ENCODE measurements at regions not wholly inside any gene's neighbourhood (a gene's known extent, or its start where the extent isn't known, plus 50 kb on each side); places are given as distances from the start of the nearest gene placed in this dataset.

DNA sequence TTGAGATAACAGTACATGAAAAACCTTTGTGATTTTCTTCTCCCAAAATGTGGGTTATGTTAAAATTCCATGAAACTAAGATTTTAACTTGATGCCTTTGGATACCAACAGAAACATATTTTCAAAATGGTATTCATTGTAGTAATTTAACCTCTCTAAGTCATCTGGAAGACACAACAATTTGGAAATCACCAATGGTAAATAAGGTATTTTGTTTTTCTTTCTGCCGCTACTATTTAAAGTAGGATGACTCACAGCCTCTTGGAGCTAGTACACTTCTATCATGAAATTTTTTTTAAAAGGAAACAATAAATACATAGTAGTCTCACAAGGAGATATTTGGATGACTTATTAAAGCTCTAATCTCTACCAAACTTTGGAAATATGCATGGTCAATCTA, 291.6 kb upstream of the VEPH1 start:
- DNase-seq: no peak

DNA sequence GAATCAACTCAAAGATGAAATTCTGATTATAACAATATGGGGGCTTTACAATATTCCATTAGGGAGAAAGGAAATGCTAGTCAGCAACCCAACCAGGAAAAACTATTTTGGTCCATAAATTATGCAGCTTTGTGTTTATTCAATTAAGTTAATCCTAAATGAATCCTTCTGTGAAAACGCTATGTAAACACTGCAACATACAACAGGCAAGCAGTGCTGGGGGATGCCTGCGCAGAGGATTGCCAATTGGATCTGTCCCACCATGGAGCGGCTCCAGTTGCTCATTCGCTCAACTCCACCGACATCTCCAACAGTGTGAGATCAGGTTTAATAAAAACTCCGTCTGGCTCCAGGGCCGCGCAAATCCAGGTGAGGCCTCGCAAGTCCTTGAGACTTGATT, 290.5 kb upstream of the VEPH1 start:
- DNase-seq: no peak

DNA sequence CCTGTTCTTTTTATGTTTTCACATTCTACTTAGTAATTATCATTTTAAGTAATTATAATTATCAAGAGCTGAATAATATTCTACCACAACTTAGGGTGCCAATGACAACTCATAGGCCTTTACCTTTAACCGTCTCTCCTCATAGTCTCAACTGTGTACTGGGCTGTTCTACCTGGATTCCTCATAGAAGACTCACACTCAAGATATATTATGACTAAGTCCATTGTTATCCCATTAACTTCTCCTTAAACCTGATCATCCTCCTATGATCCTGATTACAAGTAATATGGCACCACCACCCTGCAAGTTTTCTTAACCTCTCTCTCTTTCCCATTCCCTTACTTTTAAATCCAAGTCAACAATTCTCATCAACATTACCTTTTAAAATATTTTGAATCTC, 285.9 kb upstream of the VEPH1 start:
- DNase-seq: no peak

DNA sequence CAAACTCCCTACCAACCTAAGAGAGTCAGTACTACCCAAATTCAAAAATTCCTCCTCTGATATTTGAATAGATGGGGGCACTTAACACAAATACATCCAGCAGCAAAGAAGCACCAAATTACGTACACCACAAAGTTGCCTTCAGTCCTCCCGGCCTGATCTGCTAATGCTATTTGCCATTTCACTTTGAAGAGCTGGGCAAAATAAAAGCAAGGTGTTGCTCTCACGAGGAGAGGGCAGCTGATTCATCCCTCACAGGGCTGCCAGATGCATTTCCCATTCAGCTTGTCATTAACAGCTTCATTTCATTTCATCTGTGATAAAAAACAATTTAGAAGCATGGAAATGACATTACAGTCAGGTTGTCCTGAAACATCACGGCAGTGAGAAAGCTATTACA, 283.4 kb upstream of the VEPH1 start:
- DNase-seq: no peak

DNA sequence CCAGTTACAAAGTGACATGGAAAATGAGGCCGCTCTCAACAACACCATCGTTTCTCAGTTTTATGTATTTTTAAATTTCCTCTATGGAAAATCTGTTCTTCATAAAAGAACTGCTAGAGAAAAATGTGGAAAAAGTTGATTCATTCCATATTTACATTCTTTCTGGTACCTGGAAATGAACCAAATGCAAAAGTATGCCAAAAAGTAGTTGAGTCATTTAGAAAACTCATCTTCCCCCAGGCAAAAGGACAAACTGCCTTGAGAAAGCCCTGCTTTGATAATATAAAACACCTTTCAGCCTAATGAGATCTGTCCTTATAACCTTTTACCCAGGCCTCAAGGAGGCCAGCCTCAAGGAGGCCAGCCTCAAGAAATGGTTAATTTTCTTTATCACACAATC, 283.0 kb upstream of the VEPH1 start:
- no peak for DNase-seq

DNA sequence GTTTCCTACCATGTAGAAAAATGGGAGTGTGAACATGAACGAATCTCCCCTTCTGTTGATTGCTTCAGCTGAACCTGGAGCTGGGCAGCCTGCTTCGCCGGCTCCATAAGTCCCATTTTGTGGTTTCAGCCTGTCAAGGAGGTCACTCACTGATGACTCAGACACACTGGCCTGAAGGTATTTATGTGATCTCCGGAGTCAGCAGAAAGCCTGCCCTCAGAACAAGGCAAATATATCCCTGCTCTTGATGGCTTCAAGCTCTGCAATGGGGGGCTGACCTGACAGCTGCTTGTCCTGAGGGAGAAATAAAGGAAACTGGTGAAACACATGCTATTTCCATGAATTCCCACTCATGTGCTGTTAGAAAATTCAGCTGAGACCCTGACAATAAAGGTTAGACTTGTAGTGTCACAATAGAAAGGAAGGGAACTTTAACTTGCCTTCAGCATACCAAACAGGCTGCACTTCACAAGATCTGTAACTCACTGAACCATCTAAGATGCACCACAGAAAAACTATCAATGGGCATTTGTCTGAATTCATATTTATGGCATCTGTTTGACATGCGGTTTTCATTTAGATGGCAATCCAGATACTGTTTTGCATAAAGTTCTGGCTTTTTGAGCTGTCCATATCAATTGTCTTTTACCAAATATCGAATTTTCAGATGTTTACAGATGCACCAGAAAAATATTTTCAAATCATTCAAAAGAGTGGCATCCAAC, 282.0 kb upstream of the VEPH1 start:
- no peak for DNase-seq

DNA sequence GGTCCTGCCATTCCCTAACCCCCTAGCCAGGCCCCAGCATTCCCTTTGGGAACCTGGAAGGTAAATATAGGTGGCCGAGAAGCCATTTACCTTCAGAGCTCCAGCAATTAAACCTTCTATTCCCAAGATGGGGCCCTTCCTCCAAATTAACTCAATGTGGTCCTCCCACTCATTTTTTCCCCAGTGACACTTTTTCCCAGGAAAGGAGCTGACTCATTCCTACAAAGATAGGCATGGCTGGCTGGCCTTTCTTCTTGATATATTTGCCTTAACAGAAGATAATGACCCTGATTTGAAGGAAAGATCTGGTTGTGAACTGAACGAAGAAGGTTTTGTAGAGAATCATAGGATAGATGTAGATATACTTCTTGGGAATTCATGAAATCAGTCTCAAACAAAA, 279.0 kb upstream of the VEPH1 start:
- no peak for DNase-seq

DNA sequence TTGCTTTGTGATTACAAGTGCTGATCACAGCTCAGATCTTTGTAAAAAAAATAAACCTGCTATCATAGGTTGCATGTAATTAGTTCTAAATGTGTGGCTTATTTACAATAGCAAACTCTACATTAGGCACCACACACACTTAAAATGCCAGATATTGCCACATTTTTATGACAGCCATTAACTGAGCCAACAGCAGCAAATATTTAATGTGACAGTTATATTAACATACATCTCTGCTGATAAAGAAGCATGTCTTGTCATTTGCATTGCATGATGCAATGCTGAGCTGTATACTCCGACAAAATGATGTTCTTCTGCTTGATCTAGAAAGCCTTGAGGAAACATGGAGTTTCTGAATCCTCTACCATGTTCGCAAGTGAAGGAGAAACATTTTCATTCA, 273.6 kb upstream of the VEPH1 start:
- no peak for DNase-seq

DNA sequence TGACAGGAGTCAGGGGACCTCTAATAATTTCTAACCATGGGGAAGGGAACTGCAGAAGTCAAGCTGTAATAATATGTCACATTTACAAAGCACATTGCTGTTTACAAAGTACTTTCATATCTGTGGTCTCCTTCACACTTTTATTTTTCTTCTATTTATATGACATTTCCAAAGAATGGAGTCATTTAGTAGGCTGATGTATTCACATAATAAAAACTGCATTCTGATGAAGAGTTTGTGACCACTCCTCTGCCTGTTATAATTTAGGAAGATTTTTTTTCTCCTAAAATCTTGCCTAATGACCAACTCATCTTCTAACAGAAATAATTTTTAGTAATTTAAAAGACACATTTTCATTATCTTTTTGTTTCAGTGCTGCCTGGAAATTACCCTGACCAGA, 272.2 kb upstream of the VEPH1 start:
- no peak for DNase-seq

DNA sequence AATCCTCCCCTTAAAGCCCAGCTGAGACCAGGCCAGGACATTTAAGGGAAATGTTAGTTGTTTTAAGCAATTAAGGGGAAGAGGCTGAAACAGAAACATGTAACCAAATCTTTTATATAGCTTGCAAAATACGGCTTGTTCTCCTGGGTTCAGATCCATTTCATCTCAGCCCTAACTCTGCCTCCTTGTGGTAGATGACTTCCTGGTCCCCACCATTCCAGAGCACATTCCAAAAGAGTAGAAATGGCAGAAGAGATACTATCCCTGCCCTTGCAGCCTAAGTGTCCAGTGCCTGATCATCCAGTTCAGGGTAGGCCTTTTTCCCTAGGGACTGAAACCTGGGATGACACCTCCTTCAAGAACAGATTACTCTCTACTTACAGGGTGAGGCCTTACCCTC, 266.2 kb upstream of the VEPH1 start:
- no peak for DNase-seq

DNA sequence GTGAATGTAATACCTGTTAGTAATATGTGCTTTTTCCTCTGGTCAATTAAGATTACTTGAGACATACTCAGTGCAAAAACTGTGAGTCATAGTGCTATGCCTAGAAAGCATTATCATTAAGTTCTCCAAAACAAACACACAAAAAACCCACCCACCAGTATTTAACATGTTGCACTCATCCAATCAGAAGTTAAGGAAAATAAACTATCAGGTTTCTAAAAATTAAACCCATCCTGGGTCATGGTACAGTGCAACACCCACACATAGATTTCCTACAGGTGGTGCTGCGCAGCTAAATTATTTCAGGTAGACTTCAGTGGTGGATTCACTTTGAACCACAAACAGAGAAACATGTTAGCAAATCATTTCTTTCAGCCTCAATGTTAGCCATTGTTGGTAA, 264.4 kb upstream of the VEPH1 start:
- no peak for DNase-seq

DNA sequence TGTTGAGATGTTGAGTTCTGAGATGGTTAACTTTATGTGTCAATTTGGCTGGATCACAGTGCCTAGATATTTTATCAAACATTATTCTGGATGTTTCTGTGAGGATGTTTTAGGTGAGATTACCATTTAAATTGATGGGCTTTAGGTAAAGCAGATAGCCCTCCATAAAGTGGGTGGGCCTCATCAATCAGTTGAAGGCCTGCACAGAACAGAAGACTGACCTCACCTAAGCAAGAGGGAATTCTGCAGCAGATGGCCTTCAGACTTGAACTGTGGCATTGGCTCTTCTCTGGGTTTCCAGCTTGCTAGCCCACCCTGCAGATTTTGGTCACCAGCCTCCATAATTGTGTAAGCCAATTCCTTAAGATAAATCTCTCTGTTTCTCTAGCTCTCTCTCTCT, 260.4 kb upstream of the VEPH1 start:
- DNase-seq: no peak

DNA sequence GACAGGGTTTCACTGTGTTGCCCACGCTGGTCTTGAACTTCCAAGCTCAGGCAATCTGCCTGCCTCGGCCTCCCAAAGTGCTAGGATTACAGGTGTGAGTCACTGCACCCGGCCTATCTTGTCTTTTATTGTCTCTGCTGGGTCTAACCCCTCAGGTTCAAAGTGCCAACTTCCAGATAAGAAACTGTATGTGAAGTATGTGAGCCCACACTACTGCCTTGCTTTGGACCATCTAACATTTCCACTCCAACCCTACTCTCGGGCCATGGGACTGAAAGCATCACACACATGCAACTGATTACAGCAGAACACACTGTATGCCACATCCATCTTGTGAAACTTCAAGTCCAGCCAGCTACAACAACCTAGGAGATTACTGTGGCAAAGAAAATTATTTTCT, 256.1 kb upstream of the VEPH1 start:
- DNase-seq: no peak

DNA sequence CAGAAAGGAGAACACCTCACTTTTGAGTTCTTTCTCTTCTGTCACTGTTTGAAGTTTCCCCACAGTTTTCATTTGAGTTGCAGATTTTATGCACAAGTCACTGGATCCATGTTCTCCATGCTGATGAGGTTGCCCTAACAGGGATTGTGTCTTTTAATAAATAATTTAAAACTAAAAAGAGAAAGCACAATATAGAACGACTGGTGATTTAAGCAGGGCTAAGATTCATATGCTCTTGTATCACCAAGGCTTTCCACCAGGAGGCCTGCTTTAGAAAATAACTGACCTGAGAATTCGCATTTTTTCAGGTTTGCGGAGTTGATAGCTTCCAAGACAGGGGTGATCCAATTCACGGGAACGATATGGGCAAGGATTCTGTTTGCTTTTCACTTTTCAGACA, 252.0 kb upstream of the VEPH1 start:
- no peak for DNase-seq

DNA sequence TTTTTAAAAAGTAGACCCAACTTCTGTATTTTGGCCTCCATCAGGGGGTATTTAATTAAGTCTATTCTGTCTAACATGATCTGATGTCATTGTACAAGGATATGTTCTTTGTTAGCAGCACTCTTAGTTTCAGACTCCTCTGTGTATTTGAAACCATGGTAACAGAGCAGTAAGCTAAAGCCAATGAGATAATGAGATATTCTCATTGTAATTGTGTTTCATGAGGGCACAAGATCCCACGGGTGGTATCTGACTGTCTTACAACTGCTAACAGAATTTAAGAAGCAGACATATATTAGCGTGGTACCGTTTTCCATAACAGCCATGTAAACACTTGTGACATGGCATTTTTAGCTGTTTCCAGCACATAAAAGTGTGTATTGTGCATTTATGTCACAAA, 251.2 kb upstream of the VEPH1 start:
- no peak for DNase-seq

DNA sequence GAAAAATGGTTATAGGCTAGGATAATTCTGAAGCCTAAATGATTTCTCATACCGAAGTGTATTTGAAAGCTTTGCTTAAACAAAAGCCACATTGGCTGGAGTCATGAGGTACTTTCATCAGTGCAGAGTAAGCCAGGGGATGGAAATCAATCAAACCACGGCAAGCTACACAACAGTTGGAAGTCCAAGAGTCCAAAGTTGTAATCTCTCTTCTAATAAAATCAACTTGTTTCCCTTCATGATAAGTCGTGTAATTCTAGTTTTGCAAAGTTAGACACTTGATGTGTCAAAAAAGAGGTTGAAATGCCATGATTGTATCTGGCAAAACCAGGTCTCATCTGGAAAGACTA, 250.5 kb upstream of the VEPH1 start:
- no peak for DNase-seq

DNA sequence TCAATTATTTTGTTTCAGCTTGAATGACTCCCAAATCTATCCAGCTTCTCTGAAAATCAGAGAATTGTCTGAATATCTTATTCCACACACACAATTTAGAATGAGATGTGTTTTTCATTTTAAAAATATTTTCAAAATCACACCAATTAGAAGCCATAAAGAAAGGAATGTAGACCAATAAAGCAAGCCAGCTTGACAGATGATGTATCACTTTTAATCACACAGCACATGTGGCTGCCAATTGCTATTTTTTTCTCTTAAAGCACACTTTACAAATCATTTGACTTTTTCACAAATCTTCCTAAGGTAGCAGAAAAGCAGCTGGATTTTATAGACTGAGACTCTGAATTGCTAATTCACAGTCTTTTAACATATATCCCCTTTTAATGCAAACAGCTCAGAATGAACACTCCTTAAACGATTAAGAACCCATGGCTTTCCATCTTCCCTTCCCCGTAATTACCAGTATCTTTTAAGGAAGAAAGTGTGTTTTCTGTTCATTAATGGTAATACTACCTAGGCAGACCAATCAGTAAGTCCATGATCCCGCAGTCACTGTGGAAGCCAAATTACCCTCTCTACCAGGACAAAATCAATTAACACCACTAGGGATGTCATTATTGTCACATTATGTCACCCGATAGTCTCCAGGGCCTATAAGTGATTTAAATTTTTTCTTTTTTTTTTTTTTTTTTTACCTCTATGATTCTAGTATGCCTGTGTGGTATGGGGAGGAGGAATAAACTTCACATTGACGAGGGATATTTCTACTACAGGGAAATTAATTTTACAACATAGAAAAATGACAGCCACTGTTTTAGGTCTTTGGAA, 250.0 kb upstream of the VEPH1 start:
- no peak for DNase-seq

DNA sequence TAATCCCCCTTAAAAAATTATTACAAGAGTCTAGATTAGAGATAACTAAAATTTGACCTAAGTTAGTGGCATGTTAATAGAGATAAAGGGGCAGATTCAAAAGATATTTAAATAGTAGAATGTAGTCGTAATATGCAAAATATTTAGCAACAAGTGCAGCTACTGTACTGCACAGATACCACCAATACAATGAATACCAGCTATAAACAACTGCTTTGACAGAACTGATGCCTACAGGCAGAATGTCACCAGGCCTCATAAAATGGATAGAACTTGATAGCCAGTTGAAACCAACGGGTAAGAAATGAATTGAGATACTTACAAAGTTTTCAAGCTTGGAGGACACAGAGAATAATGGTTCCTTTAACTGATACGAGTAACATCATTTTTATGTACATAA, 249.3 kb upstream of the VEPH1 start:
- no peak for DNase-seq

DNA sequence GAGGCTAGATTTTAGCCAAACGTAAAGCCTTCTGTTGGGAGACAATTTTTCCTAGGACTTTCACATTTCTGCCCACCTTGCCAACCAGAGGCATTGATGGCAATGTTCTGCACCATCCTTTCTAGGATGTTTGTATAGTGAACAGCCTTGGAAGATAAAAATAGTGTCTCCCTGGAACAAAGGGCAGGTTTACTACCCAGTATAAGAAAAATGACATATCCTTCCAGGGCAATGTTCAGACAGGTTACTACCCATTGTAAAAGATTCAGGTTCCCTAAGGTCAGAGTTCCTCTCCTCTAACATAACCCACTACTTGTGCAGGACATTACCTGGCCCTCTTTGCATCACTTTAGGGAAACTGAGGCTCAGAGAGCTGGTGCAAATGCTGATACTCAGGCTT, 248.2 kb upstream of the VEPH1 start:
- DNase-seq: no peak

DNA sequence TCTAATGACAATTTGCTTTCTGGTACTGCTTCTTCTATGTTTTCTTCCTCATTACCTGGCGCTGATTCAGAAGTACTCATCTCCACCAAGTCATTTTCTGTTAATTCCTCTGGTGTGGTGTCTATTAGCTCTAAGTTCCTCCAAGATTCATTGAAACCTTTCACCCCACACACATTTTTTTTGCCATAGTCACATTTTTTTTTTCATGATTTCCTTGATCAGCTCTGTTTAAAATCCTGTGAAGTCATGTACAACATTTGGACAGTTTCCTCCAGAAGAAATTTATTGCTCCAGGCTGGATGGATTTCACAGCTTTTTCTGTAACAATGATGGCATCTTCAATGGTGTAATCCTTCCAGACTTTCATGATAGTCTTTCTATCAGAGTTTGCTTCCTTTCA, 243.2 kb upstream of the VEPH1 start:
- DNase-seq: no peak

DNA sequence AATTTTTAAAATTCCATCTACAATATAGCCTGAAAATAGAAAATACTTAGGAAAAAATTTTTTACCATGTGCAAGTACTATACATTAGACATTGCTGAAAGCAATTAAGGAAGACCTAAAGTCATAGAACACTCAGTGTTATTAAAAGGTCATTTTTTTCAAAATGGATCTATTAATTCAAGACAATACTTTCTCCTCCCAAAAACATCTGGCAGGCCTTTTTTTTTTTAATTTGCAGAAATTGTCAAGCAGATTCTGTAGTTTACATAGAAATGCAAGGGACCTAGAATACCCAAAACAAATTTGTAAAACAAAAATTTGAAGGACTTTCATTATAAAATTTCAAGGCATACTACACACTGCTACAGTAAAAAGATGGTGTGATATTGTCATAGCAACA, 238.4 kb upstream of the VEPH1 start:
- no peak for DNase-seq

DNA sequence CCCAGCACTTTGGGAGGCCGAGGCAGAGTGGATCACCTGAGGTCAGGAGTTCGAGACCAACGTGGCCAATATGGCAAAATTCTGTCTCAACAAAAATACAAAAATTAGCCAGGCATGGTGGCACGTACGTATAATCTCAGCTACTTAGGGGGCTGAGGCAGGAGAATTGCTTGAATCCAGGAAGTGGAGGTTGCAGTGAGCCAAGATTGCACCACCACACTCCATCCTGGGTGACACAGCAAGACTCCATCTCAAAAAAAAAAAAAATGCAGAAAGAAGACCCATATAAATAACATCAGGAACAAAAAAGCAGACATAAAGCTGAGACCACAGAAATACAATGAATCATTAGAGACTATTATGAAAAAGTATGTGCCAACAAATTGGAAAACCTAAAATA, 235.2 kb upstream of the VEPH1 start:
- no peak for DNase-seq

DNA sequence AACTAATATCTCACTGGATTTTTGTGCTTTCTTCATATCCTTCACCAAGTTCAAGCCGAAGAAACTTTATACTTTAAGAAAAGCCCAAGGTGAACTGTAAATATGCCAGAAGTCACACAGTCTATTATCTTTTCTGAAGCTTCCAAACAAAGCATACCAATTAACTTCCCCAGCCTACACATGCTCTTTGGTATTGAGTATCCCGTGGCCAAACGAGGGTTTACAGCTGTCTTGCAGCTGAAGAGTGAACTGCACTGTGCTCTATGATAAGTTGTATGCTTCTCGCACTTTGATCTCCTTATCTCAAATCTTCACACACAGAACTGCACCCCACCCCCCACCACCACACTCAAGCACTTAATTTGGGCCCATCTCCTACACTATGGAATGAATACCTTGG, 215.6 kb upstream of the VEPH1 start:
- no peak for DNase-seq

DNA sequence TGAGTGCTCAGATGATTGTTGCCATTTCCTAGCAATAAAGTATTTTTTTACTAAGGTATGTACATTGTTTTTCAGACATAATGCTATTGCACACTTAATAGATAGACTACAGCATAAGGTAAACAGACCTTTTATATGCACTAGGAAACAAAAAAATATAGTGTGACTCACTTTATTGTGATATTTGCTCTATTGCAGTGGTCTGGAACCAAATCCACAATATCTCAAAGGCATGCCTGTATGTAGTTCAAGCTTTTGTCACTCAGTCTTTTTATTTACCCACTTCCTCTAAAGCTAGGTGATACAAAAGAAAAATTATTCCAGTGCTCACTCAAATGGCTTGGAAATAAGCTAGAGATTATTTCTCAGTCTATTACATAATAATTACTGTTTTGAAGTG, 209.9 kb upstream of the VEPH1 start:
- no peak for DNase-seq

DNA sequence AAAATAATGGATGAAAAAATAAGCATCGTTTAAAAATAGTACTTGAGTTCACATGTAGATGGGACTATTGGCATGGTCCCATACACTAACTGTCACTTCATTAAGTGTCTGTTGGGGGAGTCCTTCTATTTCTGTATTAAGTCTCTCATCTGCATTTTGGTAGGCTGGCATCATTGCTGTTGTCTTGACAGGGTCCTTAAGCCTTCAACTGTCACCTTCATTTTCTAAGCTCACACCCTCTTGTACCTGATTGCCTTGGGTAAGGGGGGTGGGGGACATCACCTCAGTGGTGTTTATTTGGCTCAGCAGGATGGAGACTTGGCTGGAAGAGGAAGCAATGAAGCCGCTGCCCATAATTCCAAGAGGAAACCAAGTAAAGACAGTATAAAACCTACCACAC, 202.0 kb upstream of the VEPH1 start:
- no peak for DNase-seq
